GM19468 (cell line): ENCODE measurements at regions not wholly inside any gene's neighbourhood (a gene's known extent, or its start where the extent isn't known, plus 50 kb on each side); places are given as distances from the start of the nearest gene placed in this dataset.

Source experiments
- ATAC-seq: cut with Tn5 transposase; IDR thresholded peaks from one replicate; pipeline ENCODE4 v1.9.1; 2021; ENCODE audit warnings: mild to moderate bottlenecking, moderate library complexity, moderate number of reproducible peaks; ENCODE audit not compliant: unreplicated experiment; ENCODE audit errors: extremely low read depth

- no peak for ATAC-seq
These were observed 363.4 kb upstream of the ATP2B1 start for GRCh38 chr12:90071996-90072395.

- ATAC-seq, result no peak
These were observed 361.1 kb upstream of the ATP2B1 start for GRCh38 chr12:90069711-90070110.

GRCh38 chr12:90067791-90068190 lies 359.2 kb upstream of the ATP2B1 start:
- no peak for ATAC-seq

GRCh38 chr12:90064852-90065801 lies 356.5 kb upstream of the ATP2B1 start:
- ATAC-seq, result no peak

- ATAC-seq, result no peak
These were observed 354.2 kb upstream of the ATP2B1 start for GRCh38 chr12:90062799-90063198.

DNA sequence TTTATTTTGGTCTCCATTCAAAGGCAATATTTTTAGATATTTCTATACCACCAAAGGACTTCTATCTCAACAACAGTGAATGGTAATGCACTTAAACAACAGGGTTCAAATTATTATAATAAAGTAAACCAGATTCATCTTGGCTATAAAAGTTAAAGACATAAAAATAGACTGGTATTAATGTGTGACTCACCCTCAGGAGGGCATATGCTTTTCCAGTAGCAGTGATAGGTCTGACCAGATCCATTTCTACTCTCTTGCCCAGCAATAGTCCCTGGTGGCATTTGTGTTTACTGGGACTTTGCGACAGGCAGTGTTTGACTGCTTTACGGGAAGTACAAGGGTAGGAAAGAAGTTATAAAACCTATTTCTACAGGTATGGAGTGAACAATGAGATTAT lies 353.2 kb upstream of the ATP2B1 start:
- ATAC-seq, result no peak

DNA sequence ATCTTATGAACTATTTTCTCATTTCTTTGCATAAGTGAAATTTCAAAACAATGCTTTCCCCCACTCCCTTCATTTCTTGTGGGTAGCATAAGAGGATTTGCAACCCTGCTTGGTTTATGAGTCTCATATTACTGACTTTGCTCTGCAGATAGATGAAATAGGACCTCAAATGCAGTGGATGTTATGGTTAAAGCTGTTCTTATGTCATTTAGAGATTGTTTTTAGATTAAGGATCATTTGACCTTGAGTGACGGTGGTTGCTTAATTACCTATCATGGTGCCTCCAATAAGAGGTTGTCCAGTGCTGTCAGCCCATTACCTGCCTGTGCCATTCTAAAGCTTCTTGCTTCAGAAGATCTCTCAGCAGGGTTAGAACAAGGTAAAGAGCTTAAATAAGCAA lies 351.4 kb upstream of the ATP2B1 start:
- ATAC-seq, result no peak

DNA sequence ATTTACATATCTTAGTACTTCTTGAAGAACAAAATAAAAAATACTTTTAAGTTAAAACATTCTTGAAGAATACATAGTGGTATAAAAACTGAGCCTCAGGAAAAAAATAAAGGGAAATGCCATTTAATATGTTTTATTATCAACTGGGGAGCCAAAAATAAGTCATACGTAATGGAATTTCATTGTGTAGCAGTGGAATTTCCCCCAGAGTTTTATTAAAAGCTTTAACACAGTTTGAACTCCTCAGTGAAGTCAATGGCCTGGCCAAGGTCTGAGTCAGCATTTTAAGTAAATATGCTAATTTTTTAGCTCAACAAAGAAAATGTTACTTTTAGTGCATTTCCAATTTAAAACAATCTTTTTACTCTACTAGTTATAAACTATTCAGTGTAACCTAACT lies 350.1 kb upstream of the ATP2B1 start:
- no peak for ATAC-seq

GRCh38 chr12:90055071-90055470 lies 346.4 kb upstream of the ATP2B1 start:
- no peak for ATAC-seq

- ATAC-seq, result no peak
These were observed 340.3 kb upstream of the ATP2B1 start for GRCh38 chr12:90048918-90049317.

GRCh38 chr12:90045559-90045958 lies 336.9 kb upstream of the ATP2B1 start:
- ATAC-seq, result no peak

DNA sequence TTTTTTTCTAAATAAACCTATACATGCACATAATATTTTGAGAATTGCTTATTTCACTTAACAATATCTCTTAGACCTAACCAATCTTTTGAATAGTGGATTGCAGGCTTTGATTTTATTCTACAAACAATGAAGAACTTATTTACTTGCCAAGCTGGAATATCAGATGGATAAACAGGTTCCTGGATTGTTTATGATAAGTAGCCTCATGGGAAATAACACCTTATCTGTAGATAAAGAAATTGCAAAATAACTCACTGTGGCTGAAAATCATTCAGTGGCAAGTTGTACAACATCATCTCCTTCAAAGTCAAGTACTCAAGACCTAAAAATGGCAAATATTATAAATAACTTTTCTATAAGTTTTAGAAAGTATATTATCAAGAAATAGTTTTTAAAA lies 335.4 kb upstream of the ATP2B1 start:
- no peak for ATAC-seq

DNA sequence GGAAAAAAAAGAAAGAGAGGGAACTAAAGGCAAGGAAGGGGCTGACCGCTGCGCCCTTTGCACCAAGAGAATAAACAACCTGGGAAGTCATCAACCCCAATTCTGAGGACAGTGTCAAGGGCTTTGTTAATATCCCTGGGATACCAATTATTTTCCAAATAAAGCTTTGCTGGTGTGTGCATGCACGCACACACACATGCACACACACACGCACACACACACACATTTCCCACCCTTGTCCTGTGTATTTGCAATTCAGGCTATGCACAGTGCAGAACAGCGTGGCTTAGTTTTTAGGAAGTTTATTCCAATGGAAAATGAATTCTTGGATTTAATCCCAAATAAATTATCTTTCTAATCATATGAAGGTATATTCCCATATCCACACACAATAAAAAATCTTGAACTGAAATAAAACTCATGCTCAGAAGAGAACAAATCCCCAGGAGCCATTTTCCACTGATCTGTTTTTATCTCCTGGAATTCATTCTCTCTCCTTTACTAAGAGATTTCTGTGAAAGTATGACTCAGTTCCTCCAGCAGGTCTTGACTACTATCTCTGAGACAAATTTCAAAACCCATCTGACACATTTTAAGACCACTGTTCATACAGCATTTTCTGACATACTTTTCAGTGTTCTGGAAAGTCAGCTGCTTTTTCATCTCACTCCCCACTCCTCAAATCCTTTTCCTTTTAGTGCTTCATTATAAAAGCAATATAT lies 334.4 kb upstream of the ATP2B1 start:
- no peak for ATAC-seq

DNA sequence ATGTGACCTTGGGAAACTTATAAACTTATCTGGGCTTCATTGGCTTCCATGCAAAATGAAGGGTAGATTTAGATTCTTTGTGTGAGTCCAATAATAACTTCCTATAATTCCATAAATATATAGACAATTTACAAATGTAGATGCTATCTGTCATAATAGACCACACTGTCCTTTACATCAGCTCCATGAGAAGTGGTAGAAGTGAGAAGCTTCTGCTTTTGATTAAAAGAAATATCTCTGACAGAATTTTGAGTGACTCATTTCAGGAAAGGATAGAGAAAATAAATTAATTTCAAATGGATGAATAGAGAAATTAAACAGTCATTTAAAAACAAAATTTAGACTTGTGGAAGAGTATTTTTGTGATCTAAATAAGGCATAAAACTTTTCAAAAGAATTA lies 329.7 kb upstream of the ATP2B1 start:
- ATAC-seq, result no peak

DNA sequence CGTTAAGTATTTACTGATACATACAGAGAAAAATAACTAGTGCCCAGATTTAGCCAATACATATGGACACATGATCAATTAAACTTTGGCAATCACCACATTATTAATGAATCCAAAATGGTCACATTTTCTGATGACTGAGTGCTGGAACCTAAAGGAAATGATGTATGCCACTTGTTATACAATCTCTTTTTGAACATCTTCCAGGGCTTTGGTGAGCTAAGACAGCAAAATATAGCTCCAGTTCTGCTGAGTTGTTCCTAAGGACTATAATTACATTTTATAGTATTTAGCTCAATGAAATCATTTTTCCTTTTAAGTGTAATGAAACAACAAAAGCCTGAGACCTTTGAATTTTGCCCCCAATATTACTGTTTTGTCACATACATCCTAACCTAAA lies 329.1 kb upstream of the ATP2B1 start:
- no peak for ATAC-seq

DNA sequence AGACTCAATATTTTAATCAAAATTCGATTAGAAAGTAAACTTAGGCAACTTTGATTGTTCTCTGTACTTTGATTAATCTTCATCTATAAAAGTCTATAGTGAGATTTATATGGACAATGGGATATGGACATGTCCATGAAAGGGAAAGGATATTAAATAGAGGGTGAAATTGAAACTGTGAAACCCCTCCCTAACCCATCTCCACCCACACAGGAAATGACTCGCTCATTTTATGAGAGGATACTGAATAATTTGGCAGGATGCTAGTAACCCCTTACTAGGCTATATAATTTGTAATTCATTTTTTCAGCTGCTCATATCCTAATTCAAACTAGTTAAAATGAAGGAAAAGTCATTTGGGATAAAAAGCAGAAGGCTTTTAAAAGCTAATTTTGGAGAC lies 328.0 kb upstream of the ATP2B1 start:
- no peak for ATAC-seq

- ATAC-seq, result no peak
These were observed 322.1 kb upstream of the ATP2B1 start for GRCh38 chr12:90030726-90031125.

GRCh38 chr12:90029317-90029716 lies 320.7 kb upstream of the ATP2B1 start:
- ATAC-seq, result no peak

- no peak for ATAC-seq
These were observed 320.0 kb upstream of the ATP2B1 start for GRCh38 chr12:90028635-90029051.

DNA sequence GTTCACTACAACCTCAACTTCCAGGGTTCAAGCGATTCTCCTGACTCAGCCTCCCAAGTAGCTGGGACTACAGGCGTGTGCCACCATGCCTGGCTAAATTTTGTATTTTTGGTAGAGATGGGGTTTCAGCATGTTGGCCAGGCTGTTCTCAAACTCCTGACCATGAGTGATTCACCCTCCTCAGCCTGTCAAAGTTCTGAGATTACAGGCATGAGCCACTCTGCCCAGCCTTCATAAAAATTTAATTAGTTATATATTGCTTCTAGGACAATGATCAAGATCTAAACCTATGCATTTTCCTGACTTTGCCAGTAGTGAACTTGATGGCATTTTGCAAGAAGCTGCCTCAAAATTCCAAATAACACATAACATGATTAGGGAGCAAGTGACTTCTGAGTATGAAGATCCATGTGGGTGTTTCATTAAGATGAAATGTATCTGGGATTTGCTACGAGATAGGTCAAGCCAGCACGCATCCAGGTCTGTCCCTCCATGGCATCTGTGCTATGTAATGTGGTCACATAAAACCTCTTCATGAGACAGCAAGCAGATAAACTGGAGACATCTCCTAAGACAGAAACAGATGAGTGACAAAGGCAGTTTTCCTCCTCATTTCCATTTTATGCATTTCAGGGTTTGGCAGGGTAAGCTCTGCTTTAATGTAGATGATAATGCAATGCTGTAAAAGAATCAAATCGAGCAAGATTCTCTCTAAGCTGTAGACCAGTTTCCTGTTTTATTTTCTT lies 319.4 kb upstream of the ATP2B1 start:
- ATAC-seq, result no peak

GRCh38 chr12:90027041-90027440 lies 318.4 kb upstream of the ATP2B1 start:
- no peak for ATAC-seq
